ENCODE measurements at regions not wholly inside any gene's neighbourhood (a gene's known extent, or its start where the extent isn't known, plus 50 kb on each side); places are given as distances from the start of the nearest gene placed in this dataset.

DNA sequence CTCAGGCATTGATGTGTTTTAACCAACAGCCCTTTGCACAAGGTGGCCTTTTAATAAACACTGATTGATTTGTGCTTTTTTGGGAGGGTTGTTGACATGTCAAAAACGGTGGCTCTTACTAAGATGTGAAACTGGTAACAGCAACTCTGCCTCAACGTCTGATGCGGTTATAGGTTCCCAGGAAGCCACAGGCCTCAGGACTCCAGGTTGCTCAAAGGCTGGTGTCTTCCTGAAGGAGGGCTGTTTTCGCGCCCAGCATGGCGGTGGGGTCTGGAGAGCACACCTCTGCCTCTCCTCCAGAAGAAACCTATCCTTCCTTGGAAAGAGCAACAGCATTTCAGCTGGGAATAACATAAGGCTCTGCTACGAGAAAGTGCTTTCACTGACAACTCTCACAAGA lies 187.5 kb downstream of the IRF8 start:
- BruUV-seq (replicated peaks): no TSS peak
- intact Hi-C loops (cut with micrococcal nuclease; ENCODE audit: unreplicated experiment): no loop called here
- no peak for FAIRE-seq
- TF ChIP-seq, protein P1, sequence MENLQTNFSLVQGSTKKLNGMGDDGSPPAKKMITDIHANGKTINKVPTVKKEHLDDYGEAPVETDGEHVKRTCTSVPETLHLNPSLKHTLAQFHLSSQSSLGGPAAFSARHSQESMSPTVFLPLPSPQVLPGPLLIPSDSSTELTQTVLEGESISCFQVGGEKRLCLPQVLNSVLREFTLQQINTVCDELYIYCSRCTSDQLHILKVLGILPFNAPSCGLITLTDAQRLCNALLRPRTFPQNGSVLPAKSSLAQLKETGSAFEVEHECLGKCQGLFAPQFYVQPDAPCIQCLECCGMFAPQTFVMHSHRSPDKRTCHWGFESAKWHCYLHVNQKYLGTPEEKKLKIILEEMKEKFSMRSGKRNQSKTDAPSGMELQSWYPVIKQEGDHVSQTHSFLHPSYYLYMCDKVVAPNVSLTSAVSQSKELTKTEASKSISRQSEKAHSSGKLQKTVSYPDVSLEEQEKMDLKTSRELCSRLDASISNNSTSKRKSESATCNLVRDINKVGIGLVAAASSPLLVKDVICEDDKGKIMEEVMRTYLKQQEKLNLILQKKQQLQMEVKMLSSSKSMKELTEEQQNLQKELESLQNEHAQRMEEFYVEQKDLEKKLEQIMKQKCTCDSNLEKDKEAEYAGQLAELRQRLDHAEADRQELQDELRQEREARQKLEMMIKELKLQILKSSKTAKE (IDR thresholded peaks at IDR 0.05; ENCODE audit: low read depth, poor library complexity, severe bottlenecking): no peak
- TF ChIP-seq MYC (IDR thresholded peaks at IDR 0.05; ENCODE audit: insufficient read depth, insufficient read length, insufficient replicate concordance, low read length, severe bottlenecking) (no peak), CREB1 (IDR thresholded peaks at IDR 0.05; ENCODE audit: low read depth) (no peak), SREBF2 (IDR thresholded peaks at IDR 0.05; ENCODE audit: low read length) (no peak), RAD51 (IDR thresholded peaks at IDR 0.05) (no peak), NR2C1 (IDR thresholded peaks at IDR 0.05) (no peak), NBN (IDR thresholded peaks at IDR 0.05) (no peak), CBX3 (IDR thresholded peaks at IDR 0.05; ENCODE audit: borderline replicate concordance, low read depth) (no peak), ASH2L (IDR thresholded peaks at IDR 0.05; ENCODE audit: borderline replicate concordance, low read depth) (no peak), BMI1 (IDR thresholded peaks at IDR 0.05; ENCODE audit: borderline replicate concordance) (no peak), ZZZ3 (IDR thresholded peaks at IDR 0.05; ENCODE audit: control insufficient read depth, insufficient read length, low read depth) (no peak), GATAD2B (conservative IDR thresholded peaks at IDR 0.05; ENCODE audit: low read depth) (no peak), TAF1 (IDR thresholded peaks at IDR 0.05; ENCODE audit: borderline replicate concordance, low read depth, low read length) (no peak)
- TF ChIP-seq, protein P2, sequence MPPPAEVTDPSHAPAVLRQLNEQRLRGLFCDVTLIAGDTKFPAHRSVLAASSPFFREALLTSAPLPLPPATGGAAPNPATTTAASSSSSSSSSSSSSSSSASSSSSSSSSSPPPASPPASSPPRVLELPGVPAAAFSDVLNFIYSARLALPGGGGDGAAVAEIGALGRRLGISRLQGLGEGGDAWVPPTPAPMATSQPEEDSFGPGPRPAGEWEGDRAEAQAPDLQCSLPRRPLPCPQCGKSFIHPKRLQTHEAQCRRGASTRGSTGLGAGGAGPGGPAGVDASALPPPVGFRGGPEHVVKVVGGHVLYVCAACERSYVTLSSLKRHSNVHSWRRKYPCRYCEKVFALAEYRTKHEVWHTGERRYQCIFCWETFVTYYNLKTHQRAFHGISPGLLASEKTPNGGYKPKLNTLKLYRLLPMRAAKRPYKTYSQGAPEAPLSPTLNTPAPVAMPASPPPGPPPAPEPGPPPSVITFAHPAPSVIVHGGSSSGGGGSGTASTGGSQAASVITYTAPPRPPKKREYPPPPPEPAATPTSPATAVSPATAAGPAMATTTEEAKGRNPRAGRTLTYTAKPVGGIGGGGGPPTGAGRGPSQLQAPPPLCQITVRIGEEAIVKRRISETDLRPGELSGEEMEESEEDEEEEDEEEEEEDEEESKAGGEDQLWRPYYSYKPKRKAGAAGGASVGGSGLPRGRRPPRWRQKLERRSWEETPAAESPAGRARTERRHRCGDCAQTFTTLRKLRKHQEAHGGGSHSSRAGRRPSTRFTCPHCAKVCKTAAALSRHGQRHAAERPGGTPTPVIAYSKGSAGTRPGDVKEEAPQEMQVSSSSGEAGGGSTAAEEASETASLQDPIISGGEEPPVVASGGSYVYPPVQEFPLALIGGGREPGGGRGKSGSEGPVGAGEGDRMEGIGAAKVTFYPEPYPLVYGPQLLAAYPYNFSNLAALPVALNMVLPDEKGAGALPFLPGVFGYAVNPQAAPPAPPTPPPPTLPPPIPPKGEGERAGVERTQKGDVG (CRISPR knock-in tag; IDR thresholded peaks at IDR 0.05): no peak
- TF ChIP-seq, protein P3, sequence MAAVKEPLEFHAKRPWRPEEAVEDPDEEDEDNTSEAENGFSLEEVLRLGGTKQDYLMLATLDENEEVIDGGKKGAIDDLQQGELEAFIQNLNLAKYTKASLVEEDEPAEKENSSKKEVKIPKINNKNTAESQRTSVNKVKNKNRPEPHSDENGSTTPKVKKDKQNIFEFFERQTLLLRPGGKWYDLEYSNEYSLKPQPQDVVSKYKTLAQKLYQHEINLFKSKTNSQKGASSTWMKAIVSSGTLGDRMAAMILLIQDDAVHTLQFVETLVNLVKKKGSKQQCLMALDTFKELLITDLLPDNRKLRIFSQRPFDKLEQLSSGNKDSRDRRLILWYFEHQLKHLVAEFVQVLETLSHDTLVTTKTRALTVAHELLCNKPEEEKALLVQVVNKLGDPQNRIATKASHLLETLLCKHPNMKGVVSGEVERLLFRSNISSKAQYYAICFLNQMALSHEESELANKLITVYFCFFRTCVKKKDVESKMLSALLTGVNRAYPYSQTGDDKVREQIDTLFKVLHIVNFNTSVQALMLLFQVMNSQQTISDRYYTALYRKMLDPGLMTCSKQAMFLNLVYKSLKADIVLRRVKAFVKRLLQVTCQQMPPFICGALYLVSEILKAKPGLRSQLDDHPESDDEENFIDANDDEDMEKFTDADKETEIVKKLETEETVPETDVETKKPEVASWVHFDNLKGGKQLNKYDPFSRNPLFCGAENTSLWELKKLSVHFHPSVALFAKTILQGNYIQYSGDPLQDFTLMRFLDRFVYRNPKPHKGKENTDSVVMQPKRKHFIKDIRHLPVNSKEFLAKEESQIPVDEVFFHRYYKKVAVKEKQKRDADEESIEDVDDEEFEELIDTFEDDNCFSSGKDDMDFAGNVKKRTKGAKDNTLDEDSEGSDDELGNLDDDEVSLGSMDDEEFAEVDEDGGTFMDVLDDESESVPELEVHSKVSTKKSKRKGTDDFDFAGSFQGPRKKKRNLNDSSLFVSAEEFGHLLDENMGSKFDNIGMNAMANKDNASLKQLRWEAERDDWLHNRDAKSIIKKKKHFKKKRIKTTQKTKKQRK (IDR thresholded peaks at IDR 0.05; ENCODE audit: low read depth, low read length): no peak
- TF ChIP-seq, protein P4, sequence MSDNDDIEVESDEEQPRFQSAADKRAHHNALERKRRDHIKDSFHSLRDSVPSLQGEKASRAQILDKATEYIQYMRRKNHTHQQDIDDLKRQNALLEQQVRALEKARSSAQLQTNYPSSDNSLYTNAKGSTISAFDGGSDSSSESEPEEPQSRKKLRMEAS (IDR thresholded peaks at IDR 0.05; ENCODE audit: low read depth, low read length): no peak

More for the DNA sequence above, 187.5 kb downstream of the IRF8 start:
- Histone ChIP-seq H3K4me1 (ENCODE audit: control insufficient read depth, insufficient read depth, low read length) (peaks cover 9% of the 10 kb centered on the region), H4K20me1 (ENCODE audit: control insufficient read depth, insufficient read depth) (no peaks in the 10 kb centered on the region), H3K36me3 (ENCODE audit: control insufficient read depth in 2 of 2, insufficient read depth in 2 of 2, low read length in 1 of 2) (no peaks in the 10 kb centered on the region), H3K79me2 (ENCODE audit: control insufficient read depth, insufficient read depth, low read length) (no peaks in the 10 kb centered on the region), H3K27ac (ENCODE audit: control insufficient read depth, insufficient read depth) (no peak overlapping the region), H3K27me3 (replicated peaks in 1 of 2; ENCODE audit: control insufficient read depth in 2 of 2, insufficient read depth in 2 of 2, low read length in 1 of 2) (no peaks in the 10 kb centered on the region; a peak in 1 of 4 replicates), H2AFZ (ENCODE audit: control insufficient read depth, low read depth, low read length) (no peak overlapping the region; the same call in 1 of the 2 replicates), H3K9ac (ENCODE audit: control insufficient read depth, insufficient read depth, low read length) (no peak overlapping the region), H3K4me2 (ENCODE audit: control insufficient read depth, insufficient read depth) (no peak overlapping the region), H3K4me3 (no peak overlapping the region), H3K9me3 (replicated peaks; ENCODE audit: control insufficient read depth, insufficient read depth, low read length) (no peaks in the 10 kb centered on the region; the same call in 2 of the 3 replicates)
- POLR2A ChIA-PET: no interaction called here
- RAD21 ChIA-PET (ENCODE audit: unreplicated experiment): no interaction called here
- SMC1A ChIA-PET (ENCODE audit: uncharacterized antibody, unreplicated experiment): interaction anchor here (1.2 kb wide), 1 partner anchor 32 kb away, joined by 4 read pairs; no protein-coding TSS in a partner anchor
- WGBS (ENCODE audit: insufficient coverage, insufficient replicate concordance, low lambda C conversion rate, missing lambda C conversion rate): 55% methylated on average over 7 of the region's 7 CpGs
- ATAC-seq (no peak), DNase-seq (ENCODE audit: low read depth, low spot score) (no peak)
- in situ Hi-C loops (cut with MboI): no loop called here
- CTCF ChIA-PET: interaction anchor here (0.8 to 1.3 kb wide), 2 partner anchors 10 to 14 kb away, joined by 3 to 4 read pairs; no protein-coding TSS in a partner anchor

All from GM12878 (cell line).